ENCODE measurements at regions not wholly inside any gene's neighbourhood (a gene's known extent, or its start where the extent isn't known, plus 50 kb on each side); places are given as distances from the start of the nearest gene placed in this dataset.

GRCh38 chr4:53924333-53925049 is 139.9 kb downstream of the CHIC2 start:
- no peak for TF ChIP-seq CTCF (IDR thresholded peaks at IDR 0.05; ENCODE audit: poor library complexity)
- TF ChIP-seq EZH2 (IDR thresholded peaks at IDR 0.05; ENCODE audit: borderline replicate concordance): no peak
- no peak for TF ChIP-seq EZH2phosphoT487 (IDR thresholded peaks at IDR 0.05; ENCODE audit: low read depth, severe bottlenecking, unreplicated experiment)

All from hepatocyte (in vitro differentiated cells).